HepG2 (cell line): ENCODE measurements at regions not wholly inside any gene's neighbourhood (a gene's known extent, or its start where the extent isn't known, plus 50 kb on each side); places are given as distances from the start of the nearest gene placed in this dataset.

Experiments used
- ADNP ChIP-seq: sonication (generic); formaldehyde crosslinking; IDR thresholded peaks from 2 replicates; pipeline ENCODE4 v1.4.0; 2020; ENCODE audit warnings: missing genetic modification reagents
- CBFB ChIP-seq: sonication (generic); formaldehyde crosslinking; IDR thresholded peaks from 2 replicates; pipeline ENCODE4 v1.4.0; 2020; ENCODE audit warnings: missing genetic modification reagents
- DRAP1 ChIP-seq: IDR thresholded peaks from 2 replicates; pipeline ENCODE4 v1.6.1; 2016; ENCODE audit warnings: missing genetic modification reagents, missing compliant biosample characterization
- FOXC1 ChIP-seq: sonication (generic); formaldehyde crosslinking; IDR thresholded peaks from 2 replicates; pipeline ENCODE4 v1.8.0; 2022; ENCODE audit warnings: mild to moderate bottlenecking, missing genetic modification reagents, borderline replicate concordance
- PAF1 ChIP-seq: IDR thresholded peaks from 2 replicates; pipeline ENCODE4 v1.6.1; 2016; ENCODE audit warnings: missing genetic modification reagents, missing compliant biosample characterization
- PAX8 ChIP-seq: sonication (generic); formaldehyde crosslinking; IDR thresholded peaks from 2 replicates; pipeline ENCODE4 v1.8.0; 2022; ENCODE audit warnings: mild to moderate bottlenecking, missing genetic modification reagents, borderline replicate concordance
- RNF219 ChIP-seq: sonication (generic); formaldehyde crosslinking; IDR thresholded peaks from 2 replicates; pipeline ENCODE4 v1.5.0; 2020; ENCODE audit warnings: mild to moderate bottlenecking, missing genetic modification reagents
- ZNF609 ChIP-seq: sonication (generic); formaldehyde crosslinking; IDR thresholded peaks from 2 replicates; pipeline ENCODE4 v1.4.0; 2020; ENCODE audit warnings: mild to moderate bottlenecking, missing genetic modification reagents, borderline replicate concordance

GRCh38 chr12:29960122-29960521, 176.4 kb upstream of the TMTC1 start (continued):
- TF ChIP-seq ZNF609 (CRISPR knock-in tag) = no peak
- no peak for TF ChIP-seq PAX8
- TF ChIP-seq FOXC1 = no peak
- TF ChIP-seq PAF1 (CRISPR knock-in tag) = no peak
- TF ChIP-seq CBFB (CRISPR knock-in tag) = no peak
- no peak for TF ChIP-seq ADNP
- no peak for TF ChIP-seq DRAP1 (CRISPR knock-in tag)
- TF ChIP-seq RNF219 (CRISPR knock-in tag) = no peak
